Ascending aorta (tissue), 2 donors: ENCODE measurements at regions not wholly inside any gene's neighbourhood (a gene's known extent, or its start where the extent isn't known, plus 50 kb on each side); places are given as distances from the start of the nearest gene placed in this dataset.
"Not testable (repeated sequence)": the region's sequence is repeated elsewhere in the genome, so short reads cannot be mapped to it uniquely, and the experiment has no call there.

Experiments used
- DNase-seq, 2 donors: peaks; one replicate each; pipeline ENCODE4 v3.0.0-alpha.2; 2019; ENCODE audit warnings: low spot score in 2 of 2
- H3K27ac ChIP-seq, 2 donors: fragments of 200-600 bp; sonication (generic); one replicate each; pipeline ENCODE4 v1.5.1; 2016 to 2017; ENCODE audit warnings: mild to moderate bottlenecking in 1 of 2
- H3K27me3 ChIP-seq: fragments of 200-600 bp; sonication (generic); one replicate; pipeline ENCODE4 v1.5.1; 2017
- H3K36me3 ChIP-seq, 2 donors: fragments of 200-600 bp; sonication (generic); one replicate each; pipeline ENCODE4 v1.5.1; 2016
- H3K4me1 ChIP-seq, 2 donors: fragments of 200-600 bp; sonication (generic); one replicate each; pipeline ENCODE4 v1.5.1; 2016 to 2017; ENCODE audit warnings: mild to moderate bottlenecking in 1 of 2
- H3K4me3 ChIP-seq, 2 donors: fragments of 200-600 bp; sonication (generic); one replicate each; pipeline ENCODE4 v1.5.1; 2016 to 2017; ENCODE audit warnings: mild to moderate bottlenecking in 1 of 2
- H3K9me3 ChIP-seq, 2 donors: fragments of 200-600 bp; sonication (generic); one replicate each; pipeline ENCODE4 v1.5.1; 2016
- intact Hi-C: fragments of 100-400 bp; cut with DNase I; formaldehyde crosslinking; loops from one replicate; pipeline ENCODE4 v1.15.1; 2023
- TF ChIP-seq, protein P1 (sequence below), 3 experiments: fragments of 200-600 bp in 2 of 3; fragments of 450-650 bp in 1 of 3; sonication (generic) in 2 of 3; IDR thresholded peaks; one replicate each; pipeline ENCODE4 v1.5.1; 2016 to 2019; ENCODE audit warnings: antibody characterized with exemption in 3 of 3, mild to moderate bottlenecking in 1 of 3, moderate library complexity in 1 of 3

GRCh38 chr10:30709700-30710358 is 80.3 kb upstream of the LYZL2 start:
- H3K27ac ChIP-seq = no peak overlapping the region
- no peak overlapping the region for H3K4me3 ChIP-seq
- TF ChIP-seq, protein P1, sequence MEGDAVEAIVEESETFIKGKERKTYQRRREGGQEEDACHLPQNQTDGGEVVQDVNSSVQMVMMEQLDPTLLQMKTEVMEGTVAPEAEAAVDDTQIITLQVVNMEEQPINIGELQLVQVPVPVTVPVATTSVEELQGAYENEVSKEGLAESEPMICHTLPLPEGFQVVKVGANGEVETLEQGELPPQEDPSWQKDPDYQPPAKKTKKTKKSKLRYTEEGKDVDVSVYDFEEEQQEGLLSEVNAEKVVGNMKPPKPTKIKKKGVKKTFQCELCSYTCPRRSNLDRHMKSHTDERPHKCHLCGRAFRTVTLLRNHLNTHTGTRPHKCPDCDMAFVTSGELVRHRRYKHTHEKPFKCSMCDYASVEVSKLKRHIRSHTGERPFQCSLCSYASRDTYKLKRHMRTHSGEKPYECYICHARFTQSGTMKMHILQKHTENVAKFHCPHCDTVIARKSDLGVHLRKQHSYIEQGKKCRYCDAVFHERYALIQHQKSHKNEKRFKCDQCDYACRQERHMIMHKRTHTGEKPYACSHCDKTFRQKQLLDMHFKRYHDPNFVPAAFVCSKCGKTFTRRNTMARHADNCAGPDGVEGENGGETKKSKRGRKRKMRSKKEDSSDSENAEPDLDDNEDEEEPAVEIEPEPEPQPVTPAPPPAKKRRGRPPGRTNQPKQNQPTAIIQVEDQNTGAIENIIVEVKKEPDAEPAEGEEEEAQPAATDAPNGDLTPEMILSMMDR (IDR thresholded peaks at IDR 0.05) = no peak
- H3K36me3 ChIP-seq = no peaks in the 10 kb centered on the region
- H3K9me3 ChIP-seq = peaks cover 0 to 4% of the 10 kb centered on the region in 2 donors
- H3K27me3 ChIP-seq = no peaks in the 10 kb centered on the region
- DNase-seq = no peak
- intact Hi-C loops = no loop called here
- no peaks in the 10 kb centered on the region for H3K4me1 ChIP-seq

- H3K4me1 ChIP-seq = no peaks in the 10 kb centered on the region
- H3K27ac ChIP-seq = no peak overlapping the region
- no peaks in the 10 kb centered on the region for H3K36me3 ChIP-seq
- intact Hi-C loops = no loop called here
- H3K4me3 ChIP-seq = no peak overlapping the region
- no peaks in the 10 kb centered on the region for H3K27me3 ChIP-seq
- no peak for DNase-seq
- TF ChIP-seq, protein P1 (IDR thresholded peaks at IDR 0.05) = no peak
- peaks cover 0 to 4% of the 10 kb centered on the region in 2 donors for H3K9me3 ChIP-seq
These were observed 79.7 kb upstream of the LYZL2 start for GRCh38 chr10:30709229-30709628.

DNA sequence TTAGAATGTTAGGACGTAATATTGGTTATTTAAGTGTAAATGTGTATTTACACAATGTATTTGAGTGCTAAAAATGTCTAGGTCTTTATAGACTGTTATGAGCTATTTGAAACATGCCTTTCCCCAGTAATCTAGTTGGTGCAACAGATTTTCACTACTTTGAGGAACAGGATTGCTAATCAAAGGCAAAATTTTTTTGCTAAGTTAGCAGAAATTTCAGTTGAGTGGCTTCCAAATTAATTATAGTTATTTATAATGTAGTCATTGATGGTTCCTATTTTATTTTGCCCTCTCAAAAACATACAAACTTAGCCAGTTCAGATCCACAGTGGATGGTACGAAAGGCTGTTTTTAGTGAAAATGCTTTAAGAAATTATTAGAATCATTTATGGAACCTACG is 78.7 kb upstream of the LYZL2 start:
- no peak overlapping the region for H3K4me3 ChIP-seq
- DNase-seq = no peak
- intact Hi-C loops = no loop called here
- no peaks in the 10 kb centered on the region for H3K4me1 ChIP-seq
- no peaks in the 10 kb centered on the region for H3K36me3 ChIP-seq
- TF ChIP-seq, protein P1 (IDR thresholded peaks at IDR 0.05) = no peak
- no peak overlapping the region for H3K27ac ChIP-seq
- no peaks in the 10 kb centered on the region for H3K9me3 ChIP-seq
- no peaks in the 10 kb centered on the region for H3K27me3 ChIP-seq

DNA sequence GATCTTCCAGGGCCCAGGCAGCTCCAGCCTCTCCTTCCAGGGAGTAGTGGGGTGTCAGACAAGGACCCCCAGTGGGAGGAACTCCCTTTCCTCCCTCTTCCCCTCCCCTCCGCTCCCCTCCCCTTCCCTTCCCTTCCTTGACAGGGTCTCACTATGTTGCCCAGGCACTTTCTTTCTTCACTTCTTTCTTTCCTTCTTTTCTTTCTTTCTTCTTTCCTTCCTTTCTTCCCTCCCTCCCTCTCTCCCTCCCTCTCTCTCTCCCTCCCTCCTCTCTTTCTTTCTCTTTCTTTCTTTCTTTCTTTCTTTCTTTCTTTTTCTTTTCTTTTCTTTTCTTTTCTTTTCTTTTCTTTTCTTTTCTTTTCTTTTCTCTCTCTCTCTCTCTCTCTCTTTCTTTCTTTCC is 76.6 kb upstream of the LYZL2 start:
- H3K36me3 ChIP-seq, H3K27me3 ChIP-seq, H3K4me1 ChIP-seq, DNase-seq, H3K27ac ChIP-seq, intact Hi-C loops, H3K9me3 ChIP-seq, H3K4me3 ChIP-seq: not testable (repeated sequence)

DNA sequence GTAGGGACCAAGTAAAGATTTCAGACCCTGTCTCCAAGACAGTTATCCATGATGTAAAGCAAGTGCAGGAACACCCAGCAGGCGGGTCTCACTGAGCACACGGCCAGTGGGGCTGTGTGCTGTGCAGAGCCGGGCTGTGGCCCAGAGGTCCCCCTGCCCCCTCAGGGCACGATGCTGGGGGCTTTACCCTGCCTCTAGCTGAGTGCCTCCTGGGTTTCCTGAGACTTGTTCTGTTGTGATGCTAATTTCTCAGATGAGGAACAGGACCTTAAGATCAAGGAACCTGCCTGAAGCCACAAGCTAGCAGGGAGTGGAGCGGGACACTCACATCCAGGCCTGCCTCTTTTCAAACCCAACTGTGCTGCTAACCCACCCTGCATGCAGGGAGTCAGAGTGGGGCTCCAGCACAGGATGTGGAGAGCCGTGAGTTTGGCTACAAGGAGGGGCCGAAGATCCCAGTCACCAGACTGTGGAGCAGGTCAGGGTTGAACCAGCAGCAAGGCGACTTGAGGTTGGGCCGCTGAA is 76.1 kb upstream of the LYZL2 start:
- DNase-seq = no peak
- TF ChIP-seq, protein P1 (IDR thresholded peaks at IDR 0.05) = no peak
- H3K27ac ChIP-seq = no peak overlapping the region
- intact Hi-C loops = no loop called here
- H3K9me3 ChIP-seq = no peaks in the 10 kb centered on the region
- no peaks in the 10 kb centered on the region for H3K36me3 ChIP-seq
- no peaks in the 10 kb centered on the region for H3K27me3 ChIP-seq
- H3K4me3 ChIP-seq = no peak overlapping the region
- H3K4me1 ChIP-seq = no peaks in the 10 kb centered on the region

GRCh38 chr10:30705101-30705624 is 75.6 kb upstream of the LYZL2 start:
- H3K27ac ChIP-seq = no peak overlapping the region
- no peaks in the 10 kb centered on the region for H3K4me1 ChIP-seq
- no peaks in the 10 kb centered on the region for H3K36me3 ChIP-seq
- no peaks in the 10 kb centered on the region for H3K27me3 ChIP-seq
- no peak overlapping the region for H3K4me3 ChIP-seq
- DNase-seq = no peak
- no peaks in the 10 kb centered on the region for H3K9me3 ChIP-seq
- TF ChIP-seq, protein P1 (IDR thresholded peaks at IDR 0.05) = no peak
- intact Hi-C loops = no loop called here

DNA sequence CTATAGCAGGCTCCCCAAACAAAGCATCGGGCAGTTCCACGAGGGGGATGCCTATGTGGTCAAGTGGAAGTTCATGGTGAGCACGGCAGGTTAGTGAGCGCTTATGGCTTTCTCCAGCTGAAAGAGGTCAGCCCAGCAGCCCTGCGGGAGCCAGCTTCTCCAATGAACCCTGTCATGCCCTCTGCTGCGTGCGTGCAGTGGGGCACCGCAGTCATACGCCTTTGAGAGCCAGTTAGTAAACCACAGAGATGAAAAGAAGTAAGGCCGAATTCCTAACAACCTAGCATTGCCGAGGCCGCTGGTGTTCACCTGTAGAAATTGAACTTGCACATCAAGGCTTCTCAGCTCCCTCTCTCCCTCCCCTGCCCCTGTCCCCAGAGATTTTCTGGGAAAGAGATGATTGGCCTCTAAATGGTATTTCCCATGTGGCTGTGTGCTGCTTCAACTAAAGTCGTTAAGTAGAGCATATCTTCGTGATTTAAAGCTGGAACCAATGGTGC is 75.1 kb upstream of the LYZL2 start:
- intact Hi-C loops, H3K27me3 ChIP-seq, H3K4me3 ChIP-seq, H3K9me3 ChIP-seq, H3K36me3 ChIP-seq, H3K27ac ChIP-seq, H3K4me1 ChIP-seq, DNase-seq: not testable (repeated sequence)
